ENCODE measurements at regions not wholly inside any gene's neighbourhood (a gene's known extent, or its start where the extent isn't known, plus 50 kb on each side); places are given as distances from the start of the nearest gene placed in this dataset.

DNA sequence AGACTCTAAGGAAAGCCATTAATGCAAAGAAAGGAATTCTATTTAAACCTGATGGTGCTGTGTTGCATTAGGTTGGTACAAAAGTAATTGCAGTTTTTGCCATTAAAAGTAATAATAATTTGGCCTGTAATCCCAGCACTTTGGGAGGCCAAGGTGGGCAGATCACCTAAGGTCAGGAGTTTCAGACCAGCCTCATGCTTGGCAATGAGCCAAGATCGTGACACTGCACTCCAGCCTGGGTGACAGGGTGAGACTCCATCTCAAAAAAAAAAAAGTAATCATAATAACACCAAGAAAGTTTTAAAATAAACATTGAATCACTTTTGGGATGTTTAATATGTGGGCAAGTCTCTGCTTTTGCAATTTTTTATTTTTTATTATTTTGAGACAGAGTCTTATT is 107.3 kb upstream of the FRMD4A start (continued):
- TF ChIP-seq, protein P1, sequence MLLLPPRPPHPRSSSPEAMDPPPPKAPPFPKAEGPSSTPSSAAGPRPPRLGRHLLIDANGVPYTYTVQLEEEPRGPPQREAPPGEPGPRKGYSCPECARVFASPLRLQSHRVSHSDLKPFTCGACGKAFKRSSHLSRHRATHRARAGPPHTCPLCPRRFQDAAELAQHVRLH (tag by site-specific recombination; IDR thresholded peaks at IDR 0.05): no peak
- TF ChIP-seq ZNF670 (tag by site-specific recombination; IDR thresholded peaks at IDR 0.05; ENCODE audit: low read depth) (no peak), SP3 (tag by site-specific recombination; IDR thresholded peaks at IDR 0.05) (no peak), KLF10 (tag by site-specific recombination; IDR thresholded peaks at IDR 0.05) (no peak)
- TF ChIP-seq, protein P2, sequence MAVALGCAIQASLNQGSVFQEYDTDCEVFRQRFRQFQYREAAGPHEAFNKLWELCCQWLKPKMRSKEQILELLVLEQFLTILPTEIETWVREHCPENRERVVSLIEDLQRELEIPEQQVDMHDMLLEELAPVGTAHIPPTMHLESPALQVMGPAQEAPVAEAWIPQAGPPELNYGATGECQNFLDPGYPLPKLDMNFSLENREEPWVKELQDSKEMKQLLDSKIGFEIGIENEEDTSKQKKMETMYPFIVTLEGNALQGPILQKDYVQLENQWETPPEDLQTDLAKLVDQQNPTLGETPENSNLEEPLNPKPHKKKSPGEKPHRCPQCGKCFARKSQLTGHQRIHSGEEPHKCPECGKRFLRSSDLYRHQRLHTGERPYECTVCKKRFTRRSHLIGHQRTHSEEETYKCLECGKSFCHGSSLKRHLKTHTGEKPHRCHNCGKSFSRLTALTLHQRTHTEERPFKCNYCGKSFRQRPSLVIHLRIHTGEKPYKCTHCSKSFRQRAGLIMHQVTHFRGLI (tag by site-specific recombination; IDR thresholded peaks at IDR 0.05): no peak

DNA sequence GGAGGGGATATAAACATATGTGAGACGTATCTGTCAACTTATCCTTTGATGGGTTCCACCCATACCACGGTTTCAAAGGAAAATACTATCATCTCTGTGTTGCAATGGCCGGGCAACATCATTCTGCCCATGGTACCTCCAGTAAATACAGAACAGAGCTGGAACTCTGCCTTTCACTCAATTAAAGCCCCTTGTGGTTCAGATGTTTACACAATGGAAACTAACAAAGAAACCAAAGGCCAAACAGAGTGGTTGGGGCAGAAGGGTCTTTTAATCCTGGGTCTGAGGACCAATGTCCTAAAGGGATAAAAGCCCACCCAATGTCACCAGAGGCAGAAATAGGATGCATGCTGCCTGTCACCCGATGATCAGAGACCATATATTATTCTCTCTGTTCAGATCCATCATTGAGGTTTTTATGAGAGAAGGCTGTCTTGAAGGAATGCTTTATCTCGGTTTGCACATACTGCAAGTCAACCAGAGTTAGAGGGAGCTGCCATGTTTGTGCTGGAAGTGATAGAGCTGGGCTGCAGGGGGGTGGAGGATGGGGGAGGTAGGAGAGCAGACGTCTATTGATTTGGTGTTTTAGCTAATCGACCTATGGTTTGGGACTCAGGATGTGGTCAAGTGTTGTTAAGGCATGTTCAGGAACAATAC is 105.4 kb upstream of the FRMD4A start:
- Histone ChIP-seq H3K4me1 (ENCODE audit: control insufficient read depth, insufficient read depth, low read length) (no peaks in the 10 kb centered on the region), H3K27ac (ENCODE audit: extremely low read depth, low read depth, low read length) (no peak overlapping the region), H3K9me3 (ENCODE audit: control insufficient read depth, insufficient read depth, low read depth, low read length) (no peaks in the 10 kb centered on the region), H3K4me3 (ENCODE audit: low read depth, low read length) (no peak overlapping the region), H3K36me3 (ENCODE audit: control insufficient read depth in 2 of 2, insufficient read depth in 1 of 2, low read length in 2 of 2) (no peaks in the 10 kb centered on the region)
- TF ChIP-seq MYNN (tag by site-specific recombination; IDR thresholded peaks at IDR 0.05; ENCODE audit: borderline replicate concordance): no peak
- TF ChIP-seq, protein P3, sequence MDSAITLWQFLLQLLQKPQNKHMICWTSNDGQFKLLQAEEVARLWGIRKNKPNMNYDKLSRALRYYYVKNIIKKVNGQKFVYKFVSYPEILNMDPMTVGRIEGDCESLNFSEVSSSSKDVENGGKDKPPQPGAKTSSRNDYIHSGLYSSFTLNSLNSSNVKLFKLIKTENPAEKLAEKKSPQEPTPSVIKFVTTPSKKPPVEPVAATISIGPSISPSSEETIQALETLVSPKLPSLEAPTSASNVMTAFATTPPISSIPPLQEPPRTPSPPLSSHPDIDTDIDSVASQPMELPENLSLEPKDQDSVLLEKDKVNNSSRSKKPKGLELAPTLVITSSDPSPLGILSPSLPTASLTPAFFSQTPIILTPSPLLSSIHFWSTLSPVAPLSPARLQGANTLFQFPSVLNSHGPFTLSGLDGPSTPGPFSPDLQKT (IDR thresholded peaks at IDR 0.05; ENCODE audit: borderline replicate concordance, low read depth, low read length): no peak
- TF ChIP-seq ZNF341 (tag by site-specific recombination; IDR thresholded peaks at IDR 0.05; ENCODE audit: low read depth): no peak
- POLR2A ChIA-PET: interaction anchor here (0.6 kb wide), 1 partner anchor 301 kb away, joined by 3 read pairs; no protein-coding TSS in a partner anchor
- CTCF ChIA-PET: no interaction called here

DNA sequence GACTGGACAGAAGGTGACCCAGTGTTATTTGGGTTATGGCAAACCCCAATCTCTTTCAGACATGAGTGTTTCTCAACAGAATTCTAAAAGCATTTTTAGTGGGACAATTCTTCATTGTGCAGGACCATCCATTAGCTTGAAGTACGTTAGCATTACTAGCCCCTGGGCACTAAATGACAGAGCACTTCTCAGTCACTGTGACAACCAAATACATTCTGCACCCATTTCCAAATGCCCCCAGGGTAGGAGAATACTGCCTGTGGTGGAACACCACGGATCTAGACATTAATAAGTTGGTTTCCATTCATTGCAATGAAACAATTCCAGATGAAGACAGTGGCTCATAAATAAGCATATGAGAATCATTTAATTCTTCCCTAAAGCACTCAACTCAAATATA is 102.4 kb upstream of the FRMD4A start:
- H3K4me3 ChIP-seq (ENCODE audit: low read depth, low read length): no peak overlapping the region

More for the DNA sequence above, 102.4 kb upstream of the FRMD4A start:
- ChIA-PET POLR2A (no interaction called here), CTCF (no interaction called here)
- no peaks in the 10 kb centered on the region for H3K4me1 ChIP-seq (ENCODE audit: control insufficient read depth, insufficient read depth, low read length)
- no peaks in the 10 kb centered on the region for H3K36me3 ChIP-seq (ENCODE audit: control insufficient read depth in 2 of 2, insufficient read depth in 1 of 2, low read length in 2 of 2)
- TF ChIP-seq ZNF596 (tag by site-specific recombination; IDR thresholded peaks at IDR 0.05) (no peak), ZNF211 (tag by site-specific recombination; IDR thresholded peaks at IDR 0.05; ENCODE audit: low read depth) (no peak), ZNF37A (tag by site-specific recombination; IDR thresholded peaks at IDR 0.05) (no peak), ZNF248 (tag by site-specific recombination; IDR thresholded peaks at IDR 0.05) (no peak), ZNF394 (tag by site-specific recombination; IDR thresholded peaks at IDR 0.05; ENCODE audit: borderline replicate concordance) (no peak), ZNF664 (tag by site-specific recombination; IDR thresholded peaks at IDR 0.05) (no peak), ZNF184 (tag by site-specific recombination; IDR thresholded peaks at IDR 0.05) (no peak), ZNF174 (tag by site-specific recombination; IDR thresholded peaks at IDR 0.05) (no peak), MEIS1 (CRISPR knock-in tag; IDR thresholded peaks at IDR 0.05; ENCODE audit: borderline replicate concordance) (no peak), ZFP41 (tag by site-specific recombination; IDR thresholded peaks at IDR 0.05; ENCODE audit: borderline replicate concordance) (no peak)
- TF ChIP-seq, protein P4, sequence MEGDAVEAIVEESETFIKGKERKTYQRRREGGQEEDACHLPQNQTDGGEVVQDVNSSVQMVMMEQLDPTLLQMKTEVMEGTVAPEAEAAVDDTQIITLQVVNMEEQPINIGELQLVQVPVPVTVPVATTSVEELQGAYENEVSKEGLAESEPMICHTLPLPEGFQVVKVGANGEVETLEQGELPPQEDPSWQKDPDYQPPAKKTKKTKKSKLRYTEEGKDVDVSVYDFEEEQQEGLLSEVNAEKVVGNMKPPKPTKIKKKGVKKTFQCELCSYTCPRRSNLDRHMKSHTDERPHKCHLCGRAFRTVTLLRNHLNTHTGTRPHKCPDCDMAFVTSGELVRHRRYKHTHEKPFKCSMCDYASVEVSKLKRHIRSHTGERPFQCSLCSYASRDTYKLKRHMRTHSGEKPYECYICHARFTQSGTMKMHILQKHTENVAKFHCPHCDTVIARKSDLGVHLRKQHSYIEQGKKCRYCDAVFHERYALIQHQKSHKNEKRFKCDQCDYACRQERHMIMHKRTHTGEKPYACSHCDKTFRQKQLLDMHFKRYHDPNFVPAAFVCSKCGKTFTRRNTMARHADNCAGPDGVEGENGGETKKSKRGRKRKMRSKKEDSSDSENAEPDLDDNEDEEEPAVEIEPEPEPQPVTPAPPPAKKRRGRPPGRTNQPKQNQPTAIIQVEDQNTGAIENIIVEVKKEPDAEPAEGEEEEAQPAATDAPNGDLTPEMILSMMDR (tag by site-specific recombination; IDR thresholded peaks at IDR 0.05): no peak
- TF ChIP-seq, protein P5, sequence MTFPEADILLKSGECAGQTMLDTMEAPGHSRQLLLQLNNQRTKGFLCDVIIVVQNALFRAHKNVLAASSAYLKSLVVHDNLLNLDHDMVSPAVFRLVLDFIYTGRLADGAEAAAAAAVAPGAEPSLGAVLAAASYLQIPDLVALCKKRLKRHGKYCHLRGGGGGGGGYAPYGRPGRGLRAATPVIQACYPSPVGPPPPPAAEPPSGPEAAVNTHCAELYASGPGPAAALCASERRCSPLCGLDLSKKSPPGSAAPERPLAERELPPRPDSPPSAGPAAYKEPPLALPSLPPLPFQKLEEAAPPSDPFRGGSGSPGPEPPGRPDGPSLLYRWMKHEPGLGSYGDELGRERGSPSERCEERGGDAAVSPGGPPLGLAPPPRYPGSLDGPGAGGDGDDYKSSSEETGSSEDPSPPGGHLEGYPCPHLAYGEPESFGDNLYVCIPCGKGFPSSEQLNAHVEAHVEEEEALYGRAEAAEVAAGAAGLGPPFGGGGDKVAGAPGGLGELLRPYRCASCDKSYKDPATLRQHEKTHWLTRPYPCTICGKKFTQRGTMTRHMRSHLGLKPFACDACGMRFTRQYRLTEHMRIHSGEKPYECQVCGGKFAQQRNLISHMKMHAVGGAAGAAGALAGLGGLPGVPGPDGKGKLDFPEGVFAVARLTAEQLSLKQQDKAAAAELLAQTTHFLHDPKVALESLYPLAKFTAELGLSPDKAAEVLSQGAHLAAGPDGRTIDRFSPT (tag by site-specific recombination; IDR thresholded peaks at IDR 0.05): no peak
- no peak overlapping the region for H3K27ac ChIP-seq (ENCODE audit: extremely low read depth, low read depth, low read length)
- no peaks in the 10 kb centered on the region for H3K9me3 ChIP-seq (ENCODE audit: control insufficient read depth, insufficient read depth, low read depth, low read length)
